HCT116 (cell line): ENCODE measurements at regions not wholly inside any gene's neighbourhood (a gene's known extent, or its start where the extent isn't known, plus 50 kb on each side); places are given as distances from the start of the nearest gene placed in this dataset.

Experiments
- ATAC-seq: fragments of 200-7000 bp; cut with Tn5 transposase; 2 replicates; pipeline ENCODE4 v1.9.1; 2020; ENCODE audit warnings: mild to moderate bottlenecking, moderate library complexity
- BruUV-seq: library from RNA; stranded (reverse); fragments of 400-500 nt; replicated peaks from 2 replicates; lab custom pipeline; 2021; lab: Mats Ljungman, UMichigan
- CTCF ChIA-PET: fragments of 300-600 bp; sonication (Branson Sonifier 250); formaldehyde crosslinking; loops from one replicate; lab custom pipeline; 2021; ENCODE audit warnings: antibody characterized with exemption; lab: Charles Lee
- POLR2A ChIA-PET: fragments of 300-600, 350-600 bp; sonication (Branson Sonifier 250); formaldehyde crosslinking; loops from one replicate; lab custom pipeline; 2021; ENCODE audit warnings: antibody characterized with exemption; lab: Charles Lee
- RAD21 ChIA-PET, 2 experiments: fragments of 300-600 bp; sonication (Branson Sonifier 250); formaldehyde crosslinking; loops; one replicate each; lab custom pipeline; 2023; ENCODE audit warnings: low total read pairs in 2 of 2; ENCODE audit not compliant: uncharacterized antibody in 2 of 2, unreplicated experiment in 2 of 2, low non-redundant PET in 1 of 2; lab: Charles Lee
- DNase-seq: peaks from one replicate; pipeline ENCODE4 v3.0.0-alpha.2; 2010; ENCODE audit warnings: low read depth, low spot score
- H2AFZ ChIP-seq: fragments of 200-600 bp; shearing (Covaris generic), sonication (generic); 2 replicates; pipeline ENCODE4 v1.6.1; 2017; ENCODE audit warnings: low read depth, mixed run types, mixed read lengths, antibody characterized with exemption, low read length; ENCODE audit not compliant: poor library complexity, severe bottlenecking
- H3K27ac ChIP-seq: 2 replicates; pipeline ENCODE4 v1.5.1; 2012; ENCODE audit warnings: low read depth, low read length
- H3K27me3 ChIP-seq: fragments of 200-600 bp; sonication (generic); 2 replicates; pipeline ENCODE4 v1.6.1; 2016; ENCODE audit warnings: mixed run types, low read length, mixed read lengths; ENCODE audit not compliant: insufficient read depth
- H3K36me3 ChIP-seq, 2 experiments: fragments of 200-500 bp in 1 of 2; fragments of 200-600 bp in 1 of 2; sonication (Bioruptor generic) in 1 of 2; sonication (generic) in 1 of 2; 2 replicates each; pipeline versions ENCODE4 v1.5.1 to v1.6.1; 2014 to 2016; ENCODE audit warnings: low read length in 2 of 2, inconsistent platforms in 1 of 2, mixed read lengths in 1 of 2, mixed run types in 1 of 2; ENCODE audit not compliant: insufficient read depth in 2 of 2, control insufficient read depth in 1 of 2
- H3K4me1 ChIP-seq, 2 experiments: fragments of 200-600 bp in 1 of 2; sonication (generic) in 1 of 2; 2 replicates each; pipeline versions ENCODE4 v1.5.1 to v1.6.1; 2012 to 2017; ENCODE audit warnings: low read length in 2 of 2, inconsistent platforms in 1 of 2, mild to moderate bottlenecking in 1 of 2, mixed read lengths in 1 of 2, mixed run types in 1 of 2, moderate library complexity in 1 of 2; ENCODE audit not compliant: insufficient read depth in 2 of 2, control insufficient read depth in 1 of 2
- H3K4me2 ChIP-seq: fragments of 200-600 bp; sonication (generic); 2 replicates; pipeline ENCODE4 v1.6.1; 2017; ENCODE audit warnings: mixed run types, low read length, mixed read lengths
- H3K4me3 ChIP-seq, 2 experiments: fragments of 200-600 bp in 1 of 2; sonication (generic) in 1 of 2; replicated peaks in 1 of 2; 2 replicates each; pipeline ENCODE4 v1.5.1; 2011 to 2016; ENCODE audit warnings: low read length in 2 of 2, control low read depth in 1 of 2, low read depth in 1 of 2, mild to moderate bottlenecking in 1 of 2, mixed read lengths in 1 of 2, mixed run types in 1 of 2
- H3K79me2 ChIP-seq: fragments of 200-600 bp; sonication (generic); 2 replicates; pipeline ENCODE4 v1.6.1; 2017; ENCODE audit warnings: mild to moderate bottlenecking, mixed run types, low read length, moderate library complexity, mixed read lengths; ENCODE audit not compliant: insufficient read depth
- H3K9ac ChIP-seq: fragments of 200-600 bp; sonication (generic); 2 replicates; pipeline ENCODE4 v1.6.1; 2016; ENCODE audit warnings: low read length, mixed read lengths
- H3K9me2 ChIP-seq: fragments of 200-600 bp; sonication (generic), shearing (Covaris generic); 2 replicates; pipeline ENCODE4 v1.6.1; 2017; ENCODE audit warnings: mixed run types, mild to moderate bottlenecking, moderate library complexity; ENCODE audit not compliant: insufficient read depth
- H3K9me3 ChIP-seq, 2 experiments: fragments of 200-500 bp in 1 of 2; fragments of 200-600 bp in 1 of 2; sonication (Bioruptor generic) in 1 of 2; sonication (generic) in 1 of 2; 2 replicates each; pipeline ENCODE4 v1.6.1; 2014 to 2017; ENCODE audit warnings: low read length in 2 of 2, mixed read lengths in 2 of 2, inconsistent platforms in 1 of 2, low read depth in 1 of 2, mild to moderate bottlenecking in 1 of 2, mixed run types in 1 of 2, moderate library complexity in 1 of 2; ENCODE audit not compliant: control insufficient read depth in 1 of 2, insufficient read depth in 1 of 2
- H4K20me1 ChIP-seq: fragments of 200-600 bp; sonication (generic), shearing (Covaris generic); 2 replicates; pipeline ENCODE4 v1.6.1; 2017; ENCODE audit warnings: mixed run types, mild to moderate bottlenecking, moderate library complexity; ENCODE audit not compliant: insufficient read depth
- CBX3 ChIP-seq: IDR thresholded peaks from 2 replicates; pipeline ENCODE4 v1.6.1; 2012; ENCODE audit warnings: low read depth
- CEBPB ChIP-seq: IDR thresholded peaks from 2 replicates; pipeline ENCODE4 v1.6.1; 2012; ENCODE audit warnings: low read depth
- EZH2phosphoT487 ChIP-seq: fragments of 200-600 bp; IDR thresholded peaks from 2 replicates; pipeline ENCODE4 v1.6.1; 2018; ENCODE audit warnings: antibody characterized with exemption, borderline replicate concordance
- JUND ChIP-seq: IDR thresholded peaks from 2 replicates; pipeline ENCODE4 v1.6.1; 2012
- POLR2A ChIP-seq: IDR thresholded peaks from 2 replicates; pipeline ENCODE4 v1.7.0; 2011; ENCODE audit warnings: borderline replicate concordance; ENCODE audit not compliant: insufficient read depth, insufficient read length; ENCODE audit errors: extremely low read depth
- POLR2AphosphoS5 ChIP-seq: IDR thresholded peaks from 2 replicates; pipeline ENCODE4 v1.6.1; 2011; ENCODE audit warnings: mild to moderate bottlenecking, low read depth, low read length, moderate library complexity
- RAD21 ChIP-seq: IDR thresholded peaks from 2 replicates; pipeline ENCODE4 v1.6.1; 2012; ENCODE audit warnings: low read depth, mild to moderate bottlenecking
- SRF ChIP-seq: IDR thresholded peaks from 2 replicates; pipeline ENCODE4 v1.6.1; 2012; ENCODE audit warnings: low read depth
- TCF7L2 ChIP-seq: IDR thresholded peaks from 2 replicates; pipeline ENCODE4 v1.7.0; 2011; ENCODE audit warnings: borderline replicate concordance, inconsistent platforms; ENCODE audit not compliant: insufficient read depth, insufficient read length; ENCODE audit errors: extremely low read depth
- ZFX ChIP-seq: fragments of 450-650 bp; IDR thresholded peaks from 2 replicates; pipeline ENCODE4 v1.6.1; 2017
- ZNF274 ChIP-seq: fragments of 200-500 bp; sonication (Bioruptor generic); IDR thresholded peaks from 2 replicates; pipeline ENCODE4 v1.6.1; 2014; ENCODE audit warnings: mild to moderate bottlenecking, low read depth, low read length, inconsistent platforms
- intact Hi-C: fragments of 100-400 bp; cut with micrococcal nuclease; formaldehyde crosslinking; loops from 2 replicates; pipeline ENCODE4 v1.10.0; 2022
- TF ChIP-seq, protein P1 (sequence below): IDR thresholded peaks from 2 replicates; pipeline ENCODE4 v1.6.1; 2012
- TF ChIP-seq, protein P2 (sequence below): IDR thresholded peaks from 2 replicates; pipeline ENCODE4 v1.6.1; 2012; ENCODE audit warnings: low read depth
- TF ChIP-seq, protein P3 (sequence below), 3 experiments: fragments of 200-600 bp in 1 of 3; sonication (generic) in 1 of 3; IDR thresholded peaks in 2 of 3; conservative IDR thresholded peaks in 1 of 3; 2 replicates each; pipeline ENCODE4 v1.5.1; 2012 to 2017; ENCODE audit warnings: low read depth in 2 of 3, low read length in 2 of 3, antibody characterized with exemption in 1 of 3, borderline replicate concordance in 1 of 3, control low read depth in 1 of 3, mild to moderate bottlenecking in 1 of 3, mixed read lengths in 1 of 3, mixed run types in 1 of 3, moderate library complexity in 1 of 3; ENCODE audit not compliant: insufficient read depth in 1 of 3

DNA sequence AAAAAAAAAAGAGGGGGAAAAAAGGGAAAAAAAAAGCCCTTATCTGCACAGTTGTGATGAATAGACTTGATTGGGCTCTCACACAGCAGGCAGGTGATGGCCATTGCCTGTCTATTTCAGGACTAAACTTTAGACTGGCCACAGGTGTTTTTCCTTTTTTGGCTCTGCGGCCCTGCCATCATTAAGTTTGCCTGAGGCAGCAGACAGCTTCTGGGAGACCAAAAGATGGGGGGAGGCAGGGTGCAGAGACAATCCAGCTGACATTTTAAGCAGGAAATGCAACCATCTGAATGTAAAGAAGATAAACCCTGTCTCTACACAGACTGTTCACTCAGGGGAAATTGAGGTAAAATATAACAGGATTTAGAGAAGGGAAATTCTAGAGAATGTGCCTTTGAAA lies 295.0 kb upstream of the KCNH8 start:
- ChIA-PET CTCF (no interaction called here), POLR2A (no interaction called here), RAD21 (no interaction called here)
- no peak overlapping the region for H3K4me2 ChIP-seq
- no peak for ATAC-seq
- no peaks in the 10 kb centered on the region for H3K36me3 ChIP-seq
- no peaks in the 10 kb centered on the region for H3K9me2 ChIP-seq
- H3K4me3 ChIP-seq = no peak overlapping the region
- no peaks in the 10 kb centered on the region for H4K20me1 ChIP-seq
- H3K4me1 ChIP-seq = no peaks in the 10 kb centered on the region
- no peak overlapping the region for H3K9ac ChIP-seq
- H3K27me3 ChIP-seq = no peaks in the 10 kb centered on the region
- H2AFZ ChIP-seq = no peak overlapping the region
- no peak overlapping the region for H3K27ac ChIP-seq
- no peak for DNase-seq
- H3K9me3 ChIP-seq = no peaks in the 10 kb centered on the region
- no TSS peak for BruUV-seq
- intact Hi-C loops = no loop called here
- TF ChIP-seq, protein P1, sequence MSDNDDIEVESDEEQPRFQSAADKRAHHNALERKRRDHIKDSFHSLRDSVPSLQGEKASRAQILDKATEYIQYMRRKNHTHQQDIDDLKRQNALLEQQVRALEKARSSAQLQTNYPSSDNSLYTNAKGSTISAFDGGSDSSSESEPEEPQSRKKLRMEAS = no peak
- TF ChIP-seq, protein P2, sequence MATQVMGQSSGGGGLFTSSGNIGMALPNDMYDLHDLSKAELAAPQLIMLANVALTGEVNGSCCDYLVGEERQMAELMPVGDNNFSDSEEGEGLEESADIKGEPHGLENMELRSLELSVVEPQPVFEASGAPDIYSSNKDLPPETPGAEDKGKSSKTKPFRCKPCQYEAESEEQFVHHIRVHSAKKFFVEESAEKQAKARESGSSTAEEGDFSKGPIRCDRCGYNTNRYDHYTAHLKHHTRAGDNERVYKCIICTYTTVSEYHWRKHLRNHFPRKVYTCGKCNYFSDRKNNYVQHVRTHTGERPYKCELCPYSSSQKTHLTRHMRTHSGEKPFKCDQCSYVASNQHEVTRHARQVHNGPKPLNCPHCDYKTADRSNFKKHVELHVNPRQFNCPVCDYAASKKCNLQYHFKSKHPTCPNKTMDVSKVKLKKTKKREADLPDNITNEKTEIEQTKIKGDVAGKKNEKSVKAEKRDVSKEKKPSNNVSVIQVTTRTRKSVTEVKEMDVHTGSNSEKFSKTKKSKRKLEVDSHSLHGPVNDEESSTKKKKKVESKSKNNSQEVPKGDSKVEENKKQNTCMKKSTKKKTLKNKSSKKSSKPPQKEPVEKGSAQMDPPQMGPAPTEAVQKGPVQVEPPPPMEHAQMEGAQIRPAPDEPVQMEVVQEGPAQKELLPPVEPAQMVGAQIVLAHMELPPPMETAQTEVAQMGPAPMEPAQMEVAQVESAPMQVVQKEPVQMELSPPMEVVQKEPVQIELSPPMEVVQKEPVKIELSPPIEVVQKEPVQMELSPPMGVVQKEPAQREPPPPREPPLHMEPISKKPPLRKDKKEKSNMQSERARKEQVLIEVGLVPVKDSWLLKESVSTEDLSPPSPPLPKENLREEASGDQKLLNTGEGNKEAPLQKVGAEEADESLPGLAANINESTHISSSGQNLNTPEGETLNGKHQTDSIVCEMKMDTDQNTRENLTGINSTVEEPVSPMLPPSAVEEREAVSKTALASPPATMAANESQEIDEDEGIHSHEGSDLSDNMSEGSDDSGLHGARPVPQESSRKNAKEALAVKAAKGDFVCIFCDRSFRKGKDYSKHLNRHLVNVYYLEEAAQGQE = no peak
- no peak for TF ChIP-seq JUND
- no peak for TF ChIP-seq TCF7L2
- TF ChIP-seq ZFX = no peak
- H3K79me2 ChIP-seq = no peaks in the 10 kb centered on the region

DNA sequence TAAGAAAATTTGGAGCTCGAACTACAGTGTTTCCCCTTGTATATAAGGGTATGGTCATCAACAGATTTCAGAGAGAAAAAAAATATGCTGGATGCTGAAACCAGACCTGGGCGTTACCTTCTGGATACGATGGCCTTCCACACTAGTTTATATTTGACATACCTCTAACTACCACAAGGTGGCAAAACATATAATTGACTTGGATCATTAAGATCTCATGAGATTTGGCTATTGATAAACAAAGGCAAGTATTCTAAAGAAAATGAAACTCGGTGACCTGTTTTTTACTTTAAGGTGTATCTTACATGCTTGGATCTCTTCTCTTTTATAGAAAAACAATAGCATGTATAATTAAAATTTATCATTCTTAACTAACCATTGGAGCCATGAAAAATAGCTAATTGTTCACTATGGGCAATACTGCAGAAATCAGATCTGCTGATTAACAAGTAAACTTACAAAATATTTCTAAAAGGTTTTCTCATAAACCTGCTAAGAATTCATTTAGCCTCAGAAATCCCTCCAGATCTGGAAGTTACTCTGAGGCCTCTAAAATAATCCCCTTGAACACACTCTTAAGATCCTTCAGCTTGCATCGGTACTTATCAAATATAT lies 300.6 kb upstream of the KCNH8 start:
- ChIA-PET CTCF (interaction anchor here (1.0 kb wide), 1 partner anchor 1019 kb away, joined by 3 read pairs; no protein-coding TSS in a partner anchor), RAD21 (no interaction called here), POLR2A (no interaction called here)
- DNase-seq = peak; percentile 6
- Histone ChIP-seq H3K27ac (no peak overlapping the region), H3K9ac (no peak overlapping the region), H4K20me1 (no peaks in the 10 kb centered on the region), H3K9me3 (no peaks in the 10 kb centered on the region), H2AFZ (no peak overlapping the region), H3K27me3 (no peaks in the 10 kb centered on the region), H3K4me1 (no peaks in the 10 kb centered on the region), H3K36me3 (no peaks in the 10 kb centered on the region), H3K79me2 (no peaks in the 10 kb centered on the region), H3K4me2 (no peak overlapping the region), H3K4me3 (no peak overlapping the region), H3K9me2 (no peaks in the 10 kb centered on the region)
- TF ChIP-seq POLR2AphosphoS5 (no peak), CEBPB (no peak), CBX3 (no peak), EZH2phosphoT487 (no peak), POLR2A (no peak), ZNF274 (no peak), SRF (no peak), TCF7L2 (no peak), RAD21 (0 out of 2 replicates have a peak, but pooled peaks have one; percentile 8)
- TF ChIP-seq, protein P3, sequence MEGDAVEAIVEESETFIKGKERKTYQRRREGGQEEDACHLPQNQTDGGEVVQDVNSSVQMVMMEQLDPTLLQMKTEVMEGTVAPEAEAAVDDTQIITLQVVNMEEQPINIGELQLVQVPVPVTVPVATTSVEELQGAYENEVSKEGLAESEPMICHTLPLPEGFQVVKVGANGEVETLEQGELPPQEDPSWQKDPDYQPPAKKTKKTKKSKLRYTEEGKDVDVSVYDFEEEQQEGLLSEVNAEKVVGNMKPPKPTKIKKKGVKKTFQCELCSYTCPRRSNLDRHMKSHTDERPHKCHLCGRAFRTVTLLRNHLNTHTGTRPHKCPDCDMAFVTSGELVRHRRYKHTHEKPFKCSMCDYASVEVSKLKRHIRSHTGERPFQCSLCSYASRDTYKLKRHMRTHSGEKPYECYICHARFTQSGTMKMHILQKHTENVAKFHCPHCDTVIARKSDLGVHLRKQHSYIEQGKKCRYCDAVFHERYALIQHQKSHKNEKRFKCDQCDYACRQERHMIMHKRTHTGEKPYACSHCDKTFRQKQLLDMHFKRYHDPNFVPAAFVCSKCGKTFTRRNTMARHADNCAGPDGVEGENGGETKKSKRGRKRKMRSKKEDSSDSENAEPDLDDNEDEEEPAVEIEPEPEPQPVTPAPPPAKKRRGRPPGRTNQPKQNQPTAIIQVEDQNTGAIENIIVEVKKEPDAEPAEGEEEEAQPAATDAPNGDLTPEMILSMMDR (IDR thresholded peaks at IDR 0.05 in 2 of 3, conservative IDR thresholded peaks at IDR 0.05 in 1 of 3; ENCODE audit: borderline replicate concordance in 1 of 3, insufficient read depth in 1 of 3, low read depth in 2 of 3, low read length in 2 of 3) = peak in 2 of 3 experiments; percentile 29 to 50; a peak in 3 of 6 replicates
- TF ChIP-seq, protein P1 = no peak
- intact Hi-C loops = loop anchor here (5.0 kb wide), 2 partner anchors 140 to 1020 kb away; no protein-coding TSS in a partner anchor
- BruUV-seq = no TSS peak
- peak; percentile 74 for ATAC-seq
